Keratinocyte (primary cell): ENCODE measurements at regions not wholly inside any gene's neighbourhood (a gene's known extent, or its start where the extent isn't known, plus 50 kb on each side); places are given as distances from the start of the nearest gene placed in this dataset.

Experiments used
- DNase-seq: peaks from one replicate; pipeline ENCODE4 v3.0.0-alpha.2; 2011; ENCODE audit warnings: low read depth, missing footprints, low spot score
- FAIRE-seq: peaks from 2 replicates; lab custom pipeline; 2011; peaks lifted over from hg19 to GRCh38; lab: Jason Lieb, UNC
- H2AFZ ChIP-seq: 2 replicates; pipeline ENCODE4 v1.6.0; 2012; ENCODE audit warnings: low read length, control low read depth, inconsistent platforms; ENCODE audit not compliant: control insufficient read depth
- H3K27ac ChIP-seq: 2 replicates; pipeline ENCODE4 v1.5.1; 2011; ENCODE audit warnings: low read length; ENCODE audit not compliant: control insufficient read depth, insufficient read depth
- H3K27me3 ChIP-seq: 3 replicates; pipeline ENCODE4 v1.6.0; 2011; ENCODE audit warnings: low read length; ENCODE audit not compliant: control insufficient read depth, insufficient read depth; ENCODE audit errors: extremely low read depth
- H3K36me3 ChIP-seq, 2 experiments: 2 replicates in 1 of 2; 3 replicates in 1 of 2; pipeline ENCODE4 v1.5.1; 2011; ENCODE audit warnings: low read length in 2 of 2, mild to moderate bottlenecking in 1 of 2; ENCODE audit not compliant: control insufficient read depth in 2 of 2, insufficient read depth in 2 of 2; ENCODE audit errors: extremely low read depth in 1 of 2
- H3K4me1 ChIP-seq: 3 replicates; pipeline ENCODE4 v1.5.1; 2011; ENCODE audit warnings: low read length; ENCODE audit not compliant: control insufficient read depth, insufficient read depth; ENCODE audit errors: extremely low read depth
- H3K4me2 ChIP-seq: 3 replicates; pipeline ENCODE4 v1.6.0; 2011; ENCODE audit warnings: low read depth, low read length; ENCODE audit not compliant: control insufficient read depth, insufficient read depth; ENCODE audit errors: extremely low read depth
- H3K4me3 ChIP-seq, 3 experiments: fragments of 200-600 bp in 1 of 3; sonication (generic) in 1 of 3; 2 replicates in 2 of 3; 3 replicates in 1 of 3; pipeline ENCODE4 v1.5.1; 2011 to 2016; ENCODE audit warnings: low read length in 3 of 3, mild to moderate bottlenecking in 3 of 3, control low read depth in 2 of 3, inconsistent platforms in 1 of 3, low read depth in 1 of 3, mixed read lengths in 1 of 3, mixed run types in 1 of 3, moderate library complexity in 1 of 3; ENCODE audit not compliant: control insufficient read depth in 2 of 3, insufficient read depth in 2 of 3; ENCODE audit errors: extremely low read depth in 1 of 3
- H3K79me2 ChIP-seq: 2 replicates; pipeline ENCODE4 v1.6.0; 2012; ENCODE audit warnings: low read length; ENCODE audit not compliant: control insufficient read depth, insufficient read depth
- H3K9ac ChIP-seq: 3 replicates; pipeline ENCODE4 v1.6.0; 2011; ENCODE audit warnings: low read length; ENCODE audit not compliant: control insufficient read depth, insufficient read depth; ENCODE audit errors: extremely low read depth
- H3K9me1 ChIP-seq: 3 replicates; pipeline ENCODE4 v1.6.0; 2011; ENCODE audit warnings: low read length; ENCODE audit not compliant: control insufficient read depth, insufficient read depth; ENCODE audit errors: extremely low read depth
- H3K9me3 ChIP-seq: 2 replicates; pipeline ENCODE4 v1.5.1; 2012; ENCODE audit warnings: low read depth, low read length; ENCODE audit not compliant: control insufficient read depth
- H4K20me1 ChIP-seq: 3 replicates; pipeline ENCODE4 v1.6.0; 2011; ENCODE audit warnings: low read length; ENCODE audit not compliant: control insufficient read depth, insufficient read depth; ENCODE audit errors: extremely low read depth
- CTCF ChIP-seq, 3 experiments: IDR thresholded peaks in 1 of 3; conservative IDR thresholded peaks in 1 of 3; optimal IDR thresholded peaks in 1 of 3; 2 replicates in 2 of 3; 3 replicates in 1 of 3; pipeline versions ENCODE3 to v1.5.1; 2011; ENCODE audit warnings: low read length in 3 of 3, mild to moderate bottlenecking in 3 of 3, moderate library complexity in 2 of 3, control low read depth in 1 of 3, inconsistent platforms in 1 of 3; ENCODE audit not compliant: insufficient read depth in 2 of 3; ENCODE audit errors: extremely low read depth in 1 of 3
- EZH2 ChIP-seq: IDR thresholded peaks from one replicate; pipeline ENCODE4 v1.6.1; 2012; ENCODE audit warnings: inconsistent platforms, mild to moderate bottlenecking, low read length, moderate library complexity
- dilution Hi-C: fragments of 300-500 bp; cut with MboI; formaldehyde crosslinking; loops from one replicate; pipeline ENCODE4 v1.7.0; 2020; ENCODE audit warnings: low sequenced_read_pairs; ENCODE audit not compliant: extremely low pct_ligation_motif_present

- peaks cover 47% of the 10 kb centered on the region for H3K4me1 ChIP-seq
- FAIRE-seq, result no peak
- peak overlapping the region; percentile 96 for H3K27ac ChIP-seq
- H3K4me3 ChIP-seq, result no peak overlapping the region
- dilution Hi-C loops, result no loop called here
- H2AFZ ChIP-seq, result no peak overlapping the region
- H3K36me3 ChIP-seq, result no peaks in the 10 kb centered on the region
- DNase-seq, result no peak
- no peaks in the 10 kb centered on the region for H4K20me1 ChIP-seq
- H3K4me2 ChIP-seq, result peak overlapping the region; percentile 72
- no peaks in the 10 kb centered on the region for H3K9me1 ChIP-seq
- no peaks in the 10 kb centered on the region for H3K27me3 ChIP-seq
- no peaks in the 10 kb centered on the region for H3K79me2 ChIP-seq
- no peaks in the 10 kb centered on the region for H3K9me3 ChIP-seq
- no peak for TF ChIP-seq CTCF (optimal IDR thresholded peaks at IDR 0.05 in 1 of 3, IDR thresholded peaks at IDR 0.05 in 1 of 3, conservative IDR thresholded peaks at IDR 0.05 in 1 of 3; ENCODE audit: extremely low read depth in 1 of 3, insufficient read depth in 2 of 3, low read length in 3 of 3)
- TF ChIP-seq EZH2, result no peak
- peak overlapping the region; percentile 87 for H3K9ac ChIP-seq
These were observed 136.4 kb downstream of the C9orf50 start for GRCh38 chr9:129484352-129485000.

GRCh38 chr9:129483415-129484351 lies 137.2 kb downstream of the C9orf50 start:
- no peaks in the 10 kb centered on the region for H4K20me1 ChIP-seq
- no peak for TF ChIP-seq EZH2
- no peaks in the 10 kb centered on the region for H3K27me3 ChIP-seq
- H3K36me3 ChIP-seq, result no peaks in the 10 kb centered on the region
- H2AFZ ChIP-seq, result peak overlapping the region; percentile 7
- no peaks in the 10 kb centered on the region for H3K9me3 ChIP-seq
- FAIRE-seq (no peak), DNase-seq (no peak)
- H3K4me2 ChIP-seq, result peak overlapping the region; percentile 72
- H3K9ac ChIP-seq, result peak overlapping the region; percentile 87
- no peaks in the 10 kb centered on the region for H3K9me1 ChIP-seq
- H3K4me3 ChIP-seq, result peak overlapping the region; percentile 21 to 44 (median 33)
- dilution Hi-C loops, result no loop called here
- H3K79me2 ChIP-seq, result no peaks in the 10 kb centered on the region
- H3K4me1 ChIP-seq, result peaks cover 39% of the 10 kb centered on the region
- H3K27ac ChIP-seq, result peak overlapping the region; percentile 96
